HAP-1 (cell line): ENCODE measurements at regions not wholly inside any gene's neighbourhood (a gene's known extent, or its start where the extent isn't known, plus 50 kb on each side); places are given as distances from the start of the nearest gene placed in this dataset.
A peak's percentile ranks its signal among the peaks of the same experiment; 100 is the strongest.

Source experiments
- DNase-seq, 2 experiments: peaks; one replicate each; pipeline ENCODE4 v3.0.0-alpha.2; 2016 to 2020; ENCODE audit warnings: low spot score in 2 of 2
- H3K27me3 ChIP-seq: fragments of 250-450 bp; sonication (Bioruptor Pico); 2 replicates; pipeline ENCODE4 v1.5.1; 2020; ENCODE audit warnings: low read depth, mild to moderate bottlenecking, moderate library complexity
- H3K36me3 ChIP-seq: fragments of 250-450 bp; sonication (Bioruptor Pico); replicated peaks from 2 replicates; pipeline ENCODE4 v1.5.1; 2020; ENCODE audit warnings: mild to moderate bottlenecking
- H3K4me1 ChIP-seq: fragments of 250-450 bp; sonication (Bioruptor Pico); 2 replicates; pipeline ENCODE4 v1.5.1; 2020; ENCODE audit warnings: mild to moderate bottlenecking
- H3K4me3 ChIP-seq: fragments of 250-450 bp; sonication (Bioruptor Pico); 2 replicates; pipeline ENCODE4 v1.5.1; 2020; ENCODE audit warnings: mild to moderate bottlenecking, moderate library complexity
- H3K9me3 ChIP-seq: fragments of 250-450 bp; sonication (Bioruptor Pico); 2 replicates; pipeline ENCODE4 v1.5.1; 2020; ENCODE audit warnings: mild to moderate bottlenecking, moderate library complexity
- in situ Hi-C: fragments of 300-500 bp; cut with MboI; formaldehyde crosslinking; loops from 3 replicates; pipeline ENCODE4 v1.14.3; 2020; ENCODE audit warnings: low sequenced_read_pairs, inconsistent platforms, mixed read lengths

DNA sequence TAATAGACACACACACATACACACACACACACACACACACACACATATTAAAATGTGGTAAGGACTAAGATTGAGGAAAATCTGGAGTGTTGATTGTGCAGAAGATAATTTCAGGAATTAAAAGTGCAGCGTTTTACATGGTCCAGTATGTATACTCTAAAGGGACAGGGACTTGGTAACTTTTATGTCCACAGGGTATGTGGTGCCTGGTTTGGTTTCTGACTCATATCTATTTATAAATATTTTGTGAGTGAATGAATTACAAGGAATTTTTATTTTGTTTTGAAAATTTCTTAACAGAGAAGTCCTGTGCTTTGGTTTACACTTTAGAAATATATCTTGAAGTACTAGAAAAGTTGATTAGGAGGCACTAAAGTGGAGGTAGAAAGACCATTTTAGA lies 287.7 kb upstream of the NXPH2 start:
- DNase-seq = no peak
- in situ Hi-C loops = no loop called here
- no peaks in the 10 kb centered on the region; the same call in 1 of the 2 replicates for H3K4me1 ChIP-seq
- no peaks in the 10 kb centered on the region for H3K27me3 ChIP-seq
- no peak overlapping the region for H3K4me3 ChIP-seq
- H3K9me3 ChIP-seq = no peaks in the 10 kb centered on the region
- H3K36me3 ChIP-seq = no peaks in the 10 kb centered on the region

DNA sequence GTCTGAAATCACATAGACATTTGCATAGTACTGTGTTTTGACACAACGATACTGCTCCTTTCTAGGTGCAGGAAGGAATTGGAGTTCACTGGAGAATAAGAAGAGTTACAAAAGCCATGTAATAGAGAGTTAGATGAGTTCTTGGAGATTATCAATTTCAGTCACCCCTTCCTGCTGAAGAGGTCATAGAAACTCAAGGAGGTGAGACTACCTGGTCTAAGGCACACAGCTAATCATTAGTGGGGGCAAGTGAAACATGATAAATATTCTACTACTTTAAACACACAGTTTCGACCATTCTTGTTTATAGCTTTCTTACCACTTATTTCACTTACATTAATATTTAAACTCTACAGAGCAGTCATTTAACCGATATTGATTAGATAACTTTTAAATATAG lies 286.9 kb upstream of the NXPH2 start:
- Histone ChIP-seq H3K4me1 (no peaks in the 10 kb centered on the region; the same call in 1 of the 2 replicates), H3K4me3 (no peak overlapping the region), H3K27me3 (no peaks in the 10 kb centered on the region), H3K36me3 (no peaks in the 10 kb centered on the region), H3K9me3 (no peaks in the 10 kb centered on the region)
- DNase-seq = no peak
- in situ Hi-C loops = no loop called here

DNA sequence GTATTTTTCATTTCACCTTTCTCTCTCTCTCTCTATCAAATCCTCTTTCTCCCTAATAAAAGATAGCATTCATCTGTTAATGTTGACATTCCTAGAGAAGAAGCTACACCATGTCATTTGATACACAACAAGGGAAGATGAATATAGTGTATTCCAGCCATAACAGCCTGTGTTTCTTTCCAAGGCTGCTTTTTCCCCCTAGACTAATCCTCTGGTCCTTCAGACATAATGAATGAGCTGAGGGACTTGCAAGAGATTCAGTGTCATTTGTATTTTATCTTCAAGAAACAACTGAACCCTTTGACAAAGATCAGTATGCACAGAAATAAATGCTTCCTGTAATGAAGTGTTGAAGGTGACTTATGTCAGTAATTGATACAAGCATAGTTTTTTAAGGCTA lies 284.0 kb upstream of the NXPH2 start:
- no peaks in the 10 kb centered on the region for H3K27me3 ChIP-seq
- H3K36me3 ChIP-seq = no peaks in the 10 kb centered on the region
- H3K4me3 ChIP-seq = no peak overlapping the region
- H3K4me1 ChIP-seq = no peaks in the 10 kb centered on the region; the same call in 1 of the 2 replicates
- no peaks in the 10 kb centered on the region for H3K9me3 ChIP-seq
- in situ Hi-C loops = no loop called here
- DNase-seq = no peak

DNA sequence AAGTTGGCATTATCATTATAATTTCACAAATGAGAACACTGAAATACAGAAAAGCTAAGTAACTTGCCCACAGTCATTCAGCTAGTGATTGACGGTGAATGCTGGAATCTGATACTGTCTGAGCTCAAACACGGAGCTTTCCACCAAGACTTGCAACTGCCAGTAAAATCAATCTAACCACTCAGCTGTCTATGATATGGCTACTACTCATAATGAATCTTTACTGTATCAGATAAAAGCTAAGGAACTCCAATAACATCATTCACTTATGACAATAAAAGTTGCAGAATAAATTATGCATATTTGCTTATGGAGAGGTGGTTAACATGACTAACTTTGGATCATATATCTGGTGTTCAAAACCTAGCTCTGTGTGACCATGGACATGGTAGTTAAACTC lies 279.4 kb upstream of the NXPH2 start:
- Histone ChIP-seq H3K9me3 (no peaks in the 10 kb centered on the region), H3K4me3 (no peak overlapping the region), H3K4me1 (peaks cover 4% of the 10 kb centered on the region; the same call in 1 of the 2 replicates), H3K36me3 (no peaks in the 10 kb centered on the region), H3K27me3 (no peaks in the 10 kb centered on the region)
- no peak for DNase-seq
- in situ Hi-C loops = no loop called here

DNA sequence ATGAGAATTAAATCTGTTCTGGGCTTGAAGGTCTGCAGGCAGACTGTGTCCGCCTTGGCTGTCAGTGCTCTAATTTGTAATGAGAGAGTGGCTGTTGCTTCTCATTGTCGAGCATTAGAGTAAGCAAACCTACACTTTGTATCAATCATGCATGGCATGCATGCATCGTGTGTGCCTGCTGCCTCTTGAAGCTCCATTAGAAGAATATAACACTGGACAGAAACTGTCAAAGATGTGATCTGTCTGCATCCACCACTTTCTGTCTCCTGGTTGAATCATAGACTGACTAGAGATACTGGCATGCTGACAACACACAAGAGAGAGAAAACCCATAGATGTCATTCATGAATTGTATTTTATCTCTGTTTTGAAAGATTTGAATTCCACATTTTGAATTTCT lies 275.0 kb upstream of the NXPH2 start:
- Histone ChIP-seq H3K9me3 (no peaks in the 10 kb centered on the region), H3K4me3 (no peak overlapping the region), H3K36me3 (no peaks in the 10 kb centered on the region), H3K27me3 (no peaks in the 10 kb centered on the region), H3K4me1 (peaks cover 11% of the 10 kb centered on the region)
- no peak for DNase-seq
- in situ Hi-C loops = no loop called here

DNA sequence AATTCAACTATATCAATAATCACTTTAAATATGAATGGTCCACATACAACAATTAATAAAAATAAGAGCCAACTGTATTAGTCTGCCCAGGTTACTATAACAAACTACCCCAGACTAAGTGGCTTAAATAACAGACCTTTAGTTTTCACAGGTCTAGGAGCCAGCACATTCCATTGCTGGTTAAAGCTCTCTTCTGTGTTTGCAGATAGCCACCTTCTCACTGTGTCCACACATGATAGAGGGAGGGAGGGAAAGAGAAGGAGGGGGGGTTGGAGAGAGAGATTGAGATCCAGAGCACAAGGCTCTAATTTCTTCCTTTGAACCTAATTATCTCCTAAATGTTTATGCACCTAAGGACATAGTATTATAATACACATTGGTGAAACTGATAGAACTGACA lies 267.8 kb upstream of the NXPH2 start:
- Histone ChIP-seq H3K4me1 (no peaks in the 10 kb centered on the region; the same call in 1 of the 2 replicates), H3K9me3 (no peaks in the 10 kb centered on the region), H3K36me3 (no peaks in the 10 kb centered on the region), H3K4me3 (no peak overlapping the region), H3K27me3 (no peaks in the 10 kb centered on the region)
- in situ Hi-C loops = no loop called here
- no peak for DNase-seq

DNA sequence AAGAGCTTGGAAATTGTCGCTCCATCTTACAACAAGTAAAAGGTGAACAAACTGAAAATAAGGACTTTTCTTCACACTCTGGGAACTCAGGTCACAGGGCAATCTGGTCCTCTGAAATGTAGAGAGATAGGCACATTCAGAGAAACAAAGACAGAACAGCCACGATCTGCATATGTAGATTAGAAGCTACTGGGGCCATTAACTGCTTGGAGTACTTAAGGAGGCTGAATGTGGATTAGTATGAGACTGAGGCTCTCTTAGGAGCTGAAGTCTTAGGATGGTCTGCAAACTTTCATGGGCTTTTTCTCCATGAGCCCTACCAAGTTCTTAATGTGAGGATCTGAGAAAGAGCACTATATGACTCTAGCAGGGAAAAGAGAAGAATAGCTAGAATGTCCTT lies 265.3 kb upstream of the NXPH2 start:
- DNase-seq = no peak
- no peaks in the 10 kb centered on the region for H3K9me3 ChIP-seq
- H3K4me3 ChIP-seq = no peak overlapping the region
- in situ Hi-C loops = no loop called here
- no peaks in the 10 kb centered on the region for H3K36me3 ChIP-seq
- no peaks in the 10 kb centered on the region for H3K4me1 ChIP-seq
- H3K27me3 ChIP-seq = no peaks in the 10 kb centered on the region

DNA sequence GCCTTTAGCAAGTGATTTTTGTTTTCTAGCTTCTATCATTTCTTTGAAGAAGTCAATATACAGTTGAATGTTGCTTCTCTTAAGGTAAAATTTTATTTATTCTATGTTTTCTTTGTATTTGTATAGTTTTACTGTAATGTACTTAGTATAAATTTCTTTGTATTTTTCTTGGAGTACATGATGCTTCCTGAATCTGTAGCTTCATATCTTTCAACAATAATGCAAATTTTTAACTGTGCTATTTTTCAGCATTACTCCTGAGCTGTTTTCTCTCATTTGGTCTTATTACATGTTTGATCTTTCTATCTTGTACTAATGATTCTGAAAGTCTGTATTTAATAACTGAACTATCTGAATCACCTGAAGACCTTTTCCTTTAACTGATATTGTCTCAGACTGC lies 253.9 kb upstream of the NXPH2 start:
- H3K9me3 ChIP-seq = no peaks in the 10 kb centered on the region
- H3K4me1 ChIP-seq = no peaks in the 10 kb centered on the region
- DNase-seq = no peak
- H3K4me3 ChIP-seq = no peak overlapping the region
- in situ Hi-C loops = no loop called here
- H3K36me3 ChIP-seq = no peaks in the 10 kb centered on the region
- H3K27me3 ChIP-seq = no peaks in the 10 kb centered on the region

DNA sequence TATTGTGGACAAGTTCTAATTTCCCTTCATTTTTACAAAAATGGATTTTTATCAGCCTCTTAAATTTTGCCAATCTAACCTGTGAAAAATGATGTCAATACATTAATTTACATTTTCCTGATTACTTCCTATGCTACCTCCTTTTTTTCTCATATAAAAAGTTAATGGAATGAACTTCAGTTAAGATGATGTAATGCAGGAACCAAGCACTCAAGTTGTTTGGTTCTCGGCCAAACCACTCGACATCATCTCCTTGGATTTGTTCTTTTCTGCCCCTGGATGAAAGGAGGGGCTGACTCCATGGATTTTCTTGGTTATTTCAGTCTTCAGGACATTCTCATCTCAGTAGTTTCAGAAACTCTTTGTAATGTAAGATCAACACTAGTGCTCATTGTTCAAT lies 253.1 kb upstream of the NXPH2 start:
- in situ Hi-C loops = no loop called here
- Histone ChIP-seq H3K4me1 (no peaks in the 10 kb centered on the region), H3K9me3 (no peaks in the 10 kb centered on the region), H3K36me3 (no peaks in the 10 kb centered on the region), H3K27me3 (no peaks in the 10 kb centered on the region), H3K4me3 (no peak overlapping the region)
- no peak for DNase-seq

DNA sequence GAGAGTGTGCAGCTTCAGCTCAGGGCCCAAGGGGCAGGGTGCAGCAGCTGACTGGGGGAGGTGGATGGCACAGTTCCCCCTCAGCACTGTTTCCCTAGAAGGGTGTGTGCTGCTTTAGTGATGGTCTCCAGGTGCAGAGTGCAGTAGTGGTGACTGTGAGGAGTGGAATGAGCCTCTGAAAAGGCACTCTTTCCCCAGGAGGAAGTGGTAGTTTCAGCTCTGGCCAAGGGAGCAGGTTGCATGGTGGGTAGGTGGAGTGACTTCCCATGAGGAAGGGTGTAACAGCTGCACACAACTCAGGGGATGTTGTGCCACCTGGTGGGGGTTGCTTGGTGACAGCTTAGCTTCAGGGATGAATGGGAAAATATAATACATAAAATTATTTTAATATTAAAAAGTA lies 251.5 kb upstream of the NXPH2 start:
- Histone ChIP-seq H3K4me1 (no peaks in the 10 kb centered on the region), H3K36me3 (no peaks in the 10 kb centered on the region), H3K27me3 (no peaks in the 10 kb centered on the region), H3K4me3 (no peak overlapping the region), H3K9me3 (no peaks in the 10 kb centered on the region)
- DNase-seq = peak in 1 of 2 experiments; percentile 31
- in situ Hi-C loops = no loop called here

DNA sequence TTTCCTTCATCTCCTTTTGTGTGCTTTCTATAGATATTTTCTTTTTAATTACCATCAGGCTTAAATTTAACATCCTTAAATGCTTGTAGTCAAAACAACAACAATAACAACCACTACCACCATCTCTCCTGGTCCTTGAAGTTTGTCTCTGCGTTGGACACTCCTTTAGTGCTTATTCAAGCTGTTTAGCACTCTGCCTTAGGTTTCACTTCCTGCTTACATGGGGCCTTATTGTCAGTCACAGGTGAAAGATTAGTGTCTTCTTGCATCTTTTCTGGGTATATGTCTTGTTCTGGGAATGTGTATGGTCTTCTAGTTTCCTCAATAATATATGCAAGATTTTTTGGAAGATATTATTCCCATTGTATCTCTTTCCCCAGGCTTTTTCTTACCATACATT lies 240.1 kb upstream of the NXPH2 start:
- Histone ChIP-seq H3K4me1 (no peaks in the 10 kb centered on the region), H3K9me3 (no peaks in the 10 kb centered on the region), H3K4me3 (no peak overlapping the region), H3K36me3 (no peaks in the 10 kb centered on the region), H3K27me3 (no peaks in the 10 kb centered on the region)
- in situ Hi-C loops = no loop called here
- no peak for DNase-seq

DNA sequence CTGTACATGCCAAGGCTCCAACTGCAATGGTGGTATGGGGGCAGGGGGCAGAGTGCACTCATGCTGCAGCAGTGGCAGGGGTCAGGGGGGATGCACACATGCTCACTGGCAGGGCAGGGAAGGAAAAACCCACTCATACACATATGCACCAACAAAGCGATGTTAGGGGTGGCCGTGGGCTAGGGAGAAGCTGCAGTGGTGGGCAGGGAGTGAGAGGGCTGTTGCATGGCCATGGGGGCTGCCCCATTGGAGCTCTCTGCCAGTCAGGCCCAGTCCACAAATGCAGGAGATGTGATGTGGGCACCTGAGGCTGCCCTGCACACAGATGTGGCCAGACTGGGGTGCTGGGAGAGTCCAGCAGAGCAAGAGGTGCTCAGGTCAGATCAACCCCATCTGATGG lies 238.1 kb upstream of the NXPH2 start:
- H3K9me3 ChIP-seq = no peaks in the 10 kb centered on the region
- H3K4me3 ChIP-seq = no peak overlapping the region
- no peak for DNase-seq
- H3K27me3 ChIP-seq = no peaks in the 10 kb centered on the region
- no peaks in the 10 kb centered on the region for H3K4me1 ChIP-seq
- no peaks in the 10 kb centered on the region for H3K36me3 ChIP-seq
- in situ Hi-C loops = no loop called here

DNA sequence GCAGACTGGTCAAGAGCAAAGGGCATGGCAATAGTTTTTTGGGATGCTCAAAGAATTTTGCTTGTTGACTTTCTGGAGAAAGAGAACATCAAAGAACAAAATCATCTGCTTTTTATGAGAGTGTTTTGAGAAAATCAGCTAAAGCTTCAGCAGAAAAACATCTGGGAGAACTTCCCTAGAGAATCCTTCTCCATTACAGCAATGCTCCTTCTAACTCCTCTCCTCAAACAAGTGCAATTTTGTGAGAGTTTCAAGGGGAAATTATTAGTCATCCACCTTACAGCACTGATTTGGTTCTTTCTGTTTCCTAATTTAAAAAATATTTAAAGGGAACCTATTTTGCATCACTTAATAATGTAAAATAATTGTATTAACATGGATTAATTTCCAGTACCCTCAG lies 226.9 kb upstream of the NXPH2 start:
- Histone ChIP-seq H3K4me1 (no peaks in the 10 kb centered on the region), H3K9me3 (no peaks in the 10 kb centered on the region), H3K27me3 (no peaks in the 10 kb centered on the region; the same call in 1 of the 2 replicates), H3K36me3 (no peaks in the 10 kb centered on the region), H3K4me3 (no peak overlapping the region)
- no peak for DNase-seq
- in situ Hi-C loops = no loop called here

DNA sequence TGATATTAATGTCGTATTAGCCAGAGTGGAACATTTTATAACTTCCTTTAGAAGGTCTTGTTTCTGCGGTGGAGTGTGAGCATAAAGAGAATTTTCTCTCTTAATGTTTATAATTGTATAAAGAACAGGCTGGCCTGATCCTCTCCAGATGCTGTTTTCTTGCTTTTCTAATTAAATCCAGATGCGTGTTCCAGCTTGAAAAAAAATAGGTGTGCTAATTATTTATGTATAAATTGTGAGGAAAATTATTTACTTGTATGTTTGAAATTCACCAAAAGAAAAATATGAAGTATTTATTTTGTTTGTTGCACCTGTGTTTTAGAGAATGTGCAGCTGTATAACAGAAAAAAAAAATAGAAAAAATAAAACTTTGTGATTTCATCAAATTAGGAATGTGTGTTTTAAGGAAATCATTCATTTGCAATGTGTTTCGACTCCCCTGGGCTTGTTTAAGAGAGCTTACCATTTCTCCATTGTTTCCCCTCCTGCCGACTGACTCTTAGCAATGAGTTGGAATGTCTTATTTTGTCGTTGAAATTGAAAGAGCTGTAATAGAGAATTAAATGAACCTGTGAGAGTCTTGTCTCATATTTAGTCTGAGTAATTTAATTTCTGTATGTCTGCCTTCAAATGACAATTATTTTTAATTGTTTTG lies 220.1 kb upstream of the NXPH2 start:
- Histone ChIP-seq H3K27me3 (no peaks in the 10 kb centered on the region; the same call in 1 of the 2 replicates), H3K4me3 (no peak overlapping the region), H3K9me3 (no peaks in the 10 kb centered on the region), H3K4me1 (no peaks in the 10 kb centered on the region), H3K36me3 (no peaks in the 10 kb centered on the region)
- DNase-seq = no peak
- in situ Hi-C loops = no loop called here

DNA sequence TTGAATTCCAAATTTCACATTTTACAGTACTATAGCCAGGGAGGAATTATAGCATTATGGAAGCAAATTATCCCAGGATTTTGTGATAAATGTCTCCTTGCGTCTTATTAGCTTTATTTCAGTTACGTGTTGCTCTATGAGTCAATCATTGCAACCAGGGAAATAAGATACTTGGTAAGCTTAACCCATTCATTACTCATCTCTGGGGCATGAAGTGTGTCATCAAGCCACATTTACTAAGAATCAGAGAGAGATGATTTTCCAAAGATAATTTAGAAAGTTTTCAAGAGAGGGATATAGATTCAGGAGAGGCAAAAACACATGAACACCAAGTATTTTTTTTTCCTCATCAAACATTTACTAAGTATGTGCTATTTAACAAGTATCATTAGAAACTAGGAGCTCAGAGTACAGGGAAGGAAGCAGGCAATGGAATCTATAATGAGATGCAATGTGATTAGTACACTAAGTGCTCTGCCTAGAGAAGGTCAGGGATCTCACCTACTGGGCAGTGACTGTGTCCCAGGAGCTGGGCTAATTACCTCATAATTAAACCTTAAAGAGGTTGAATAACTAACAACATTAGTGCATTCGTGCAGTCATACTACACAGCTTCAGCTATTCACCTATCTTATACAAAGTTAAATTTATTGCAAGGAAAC lies 217.8 kb upstream of the NXPH2 start:
- no peak for DNase-seq

More for the DNA sequence above, 217.8 kb upstream of the NXPH2 start:
- Histone ChIP-seq H3K4me3 (no peak overlapping the region), H3K36me3 (no peaks in the 10 kb centered on the region), H3K4me1 (no peaks in the 10 kb centered on the region), H3K9me3 (no peaks in the 10 kb centered on the region), H3K27me3 (no peaks in the 10 kb centered on the region)
- in situ Hi-C loops = no loop called here
